ENCODE measurements at regions not wholly inside any gene's neighbourhood (a gene's known extent, or its start where the extent isn't known, plus 50 kb on each side); places are given as distances from the start of the nearest gene placed in this dataset.

DNA sequence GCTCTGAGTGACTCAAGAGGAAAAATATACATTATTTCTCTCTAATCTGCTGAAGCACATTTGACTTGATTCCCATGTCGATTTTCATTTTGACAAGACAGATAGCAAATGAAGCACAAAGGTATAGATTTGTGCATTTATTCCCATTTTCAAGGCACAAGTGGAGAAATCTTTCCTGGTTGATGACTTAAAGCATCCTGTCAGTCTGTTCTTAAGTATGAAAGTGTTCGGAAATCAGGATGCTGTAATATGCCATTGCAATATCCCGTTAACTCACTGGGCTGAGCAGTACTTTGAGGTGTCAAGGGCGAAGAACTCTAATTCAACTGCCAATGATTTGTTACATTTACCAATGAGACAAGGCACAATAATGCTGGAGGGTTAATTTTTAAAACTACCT, 185.2 kb upstream of the LRP1B start:
- no peak overlapping the region for H3K4me3 ChIP-seq (ENCODE audit: extremely low read depth in 1 of 4, insufficient read depth in 2 of 4, low read depth in 3 of 4, low read length in 4 of 4)
- no peak overlapping the region for H3K27ac ChIP-seq (ENCODE audit: low read depth, low read length)
- no peak overlapping the region for H2AFZ ChIP-seq (ENCODE audit: low read length)
- H2AK5ac ChIP-seq (ENCODE audit: low read depth, low read length): no peak overlapping the region
- H3K56ac ChIP-seq (replicated peaks; ENCODE audit: insufficient read length, low read depth, low read length): no peak overlapping the region
- H4K5ac ChIP-seq (ENCODE audit: insufficient read length, low read depth, low read length): no peak overlapping the region
- no peak overlapping the region for H3K14ac ChIP-seq (ENCODE audit: insufficient read length)
- no peak overlapping the region for H3K9ac ChIP-seq (replicated peaks in 1 of 4; ENCODE audit: extremely low read depth in 1 of 4, low read depth in 3 of 4, low read length in 3 of 4)
- FAIRE-seq (no peak), DNase-seq (ENCODE audit: low read depth in 1 of 2, low spot score in 2 of 2) (no peak)
- no peak overlapping the region for H3K4me2 ChIP-seq (ENCODE audit: insufficient read depth in 1 of 2, low read depth in 2 of 2, low read length in 2 of 2)
- H3K9me3 ChIP-seq (ENCODE audit: insufficient read depth in 2 of 2, low read depth in 1 of 2, low read length in 1 of 2): peaks cover 2 to 4% of the 10 kb centered on the region in 2 experiments; a peak in 2 of 4 replicates
- H3K4me1 ChIP-seq (replicated peaks in 1 of 4; ENCODE audit: control insufficient read depth in 3 of 4, insufficient read depth in 4 of 4, low read length in 3 of 4): no peaks in the 10 kb centered on the region
- WGBS, 2 experiments (ENCODE audit: extremely low coverage in 1 of 2, insufficient coverage in 1 of 2, insufficient read length in 1 of 2, insufficient replicate concordance in 2 of 2, low coverage in 1 of 2, low lambda C conversion rate in 2 of 2, missing lambda C conversion rate in 1 of 2): 95% methylated on average over 4 of the region's 4 CpGs; no CpG with 5 or more reads in 1 of the 2 experiments
- H4K91ac ChIP-seq (replicated peaks; ENCODE audit: insufficient read length, low read length): no peak overlapping the region
- POLR2A ChIA-PET (ENCODE audit: partially characterized antibody): no interaction called here
- H2BK12ac ChIP-seq (ENCODE audit: low read depth, low read length): no peak overlapping the region
- no peaks in the 10 kb centered on the region for H3K79me2 ChIP-seq (ENCODE audit: control insufficient read depth in 1 of 2, insufficient read depth in 2 of 2, low read length in 2 of 2)
- no peak overlapping the region for H3K4ac ChIP-seq (replicated peaks; ENCODE audit: insufficient read length, low read depth, low read length)
- no peaks in the 10 kb centered on the region for H3K27me3 ChIP-seq (replicated peaks in 1 of 4; ENCODE audit: control insufficient read depth in 3 of 4, extremely low read depth in 1 of 4, insufficient read depth in 3 of 4, low read length in 3 of 4)
- CTCF ChIA-PET (ENCODE audit: partially characterized antibody): no interaction called here
- no peak overlapping the region for H2BK20ac ChIP-seq (ENCODE audit: low read length)
- H3K36me3 ChIP-seq (ENCODE audit: control insufficient read depth in 2 of 4, insufficient read depth in 4 of 4, low read length in 3 of 4): no peaks in the 10 kb centered on the region
- H4K20me1 ChIP-seq (replicated peaks in 1 of 2; ENCODE audit: control insufficient read depth in 1 of 2, insufficient read depth in 2 of 2, low read length in 2 of 2): no peaks in the 10 kb centered on the region
- H2BK5ac ChIP-seq (ENCODE audit: low read depth, low read length): no peak overlapping the region
- H2BK120ac ChIP-seq (replicated peaks; ENCODE audit: low read depth, low read length): no peak overlapping the region
- H3K18ac ChIP-seq (ENCODE audit: extremely low read depth, low read length): no peak overlapping the region
- H3K23ac ChIP-seq (ENCODE audit: insufficient read length): no peak overlapping the region
- H3K79me1 ChIP-seq (ENCODE audit: low read depth, low read length): no peaks in the 10 kb centered on the region
- no peak overlapping the region for H2BK15ac ChIP-seq (ENCODE audit: low read length)
- H4K8ac ChIP-seq (ENCODE audit: extremely low read depth, insufficient read depth, low read length): no peak overlapping the region
- no peaks in the 10 kb centered on the region for H3K23me2 ChIP-seq (ENCODE audit: low read depth, low read length)
- TF ChIP-seq JUN (IDR thresholded peaks at IDR 0.05; ENCODE audit: low read depth, low read length) (no peak), HDAC2 (IDR thresholded peaks at IDR 0.05; ENCODE audit: borderline replicate concordance in 1 of 2, low read depth in 2 of 2, low read length in 2 of 2) (no peak)

Measured in H1 (cell line).